Transverse colon (tissue), 4 donors: ENCODE measurements at regions not wholly inside any gene's neighbourhood (a gene's known extent, or its start where the extent isn't known, plus 50 kb on each side); places are given as distances from the start of the nearest gene placed in this dataset.

ENCODE experiments used
- DNase-seq: peaks from one replicate; pipeline ENCODE4 v3.0.0-alpha.2; 2019
- H3K27ac ChIP-seq, 4 donors: fragments of 200-600 bp; sonication (generic); 2 replicates each; pipeline ENCODE4 v1.5.1; 2016 to 2018; ENCODE audit warnings: inconsistent platforms in 4 of 4
- H3K27me3 ChIP-seq: fragments of 200-600 bp; sonication (generic); 2 replicates; pipeline ENCODE4 v1.5.1; 2017; ENCODE audit warnings: inconsistent platforms
- H3K36me3 ChIP-seq, 4 donors: fragments of 200-600 bp; sonication (generic); 2 replicates each; pipeline ENCODE4 v1.5.1; 2017 to 2019; ENCODE audit warnings: inconsistent platforms in 4 of 4
- H3K4me1 ChIP-seq, 4 donors: fragments of 200-600 bp; sonication (generic); 2 replicates each; pipeline ENCODE4 v1.5.1; 2017 to 2020; ENCODE audit warnings: inconsistent platforms in 4 of 4
- H3K4me3 ChIP-seq, 4 donors: fragments of 200-600 bp; sonication (generic); 1 replicate in 1 of 4; 2 replicates in 3 of 4; pipeline versions ENCODE4 v1.5.1 to v1.6.1; 2017 to 2019; ENCODE audit warnings: inconsistent platforms in 4 of 4
- H3K9me3 ChIP-seq, 2 donors: fragments of 200-600 bp; sonication (generic); 2 replicates each; pipeline ENCODE4 v1.5.1; 2017 to 2019; ENCODE audit warnings: inconsistent platforms in 2 of 2
- CTCF ChIP-seq, 5 experiments: fragments of 200-600 bp in 3 of 5; fragments of 450-650 bp in 2 of 5; sonication (generic) in 3 of 5; IDR thresholded peaks; 1 replicate in 2 of 5; 2 replicates in 3 of 5; pipeline ENCODE4 v1.5.1; 2016 to 2017; ENCODE audit warnings: antibody characterized with exemption in 5 of 5, inconsistent platforms in 3 of 5, mild to moderate bottlenecking in 2 of 5, moderate library complexity in 1 of 5
- EP300 ChIP-seq: sonication (generic); formaldehyde crosslinking; IDR thresholded peaks from one replicate; pipeline ENCODE4 v1.6.1; 2017; ENCODE audit warnings: antibody characterized with exemption, low read depth
- POLR2A ChIP-seq: fragments of 450-650 bp; IDR thresholded peaks from one replicate; pipeline ENCODE4 v1.6.1; 2016; ENCODE audit warnings: antibody characterized with exemption, mild to moderate bottlenecking, moderate library complexity
- POLR2AphosphoS5 ChIP-seq, 3 donors: sonication (generic); formaldehyde crosslinking; IDR thresholded peaks; one replicate each; pipeline ENCODE4 v1.6.1; 2016; ENCODE audit warnings: antibody characterized with exemption in 3 of 3
- WGBS, 2 donors: methylation state at CpG; one replicate each; pipeline ENCODE4 v1.1.5; 2018; ENCODE audit warnings: low coverage in 1 of 2; 5-methylcytosine and 5-hydroxymethylcytosine counted together
- in situ Hi-C, 4 donors: fragments of 200-750 bp; cut with MboI; loops; one replicate each; pipeline versions ENCODE4 v1.15.0 to v1.15.1; 2017; ENCODE audit warnings: low sequenced_read_pairs in 3 of 4, low pct_ligation_motif_present in 1 of 4, low pct_unique_long_range_greater_than_20kb in 1 of 4
- intact Hi-C: fragments of 100-400 bp; cut with DNase I; formaldehyde crosslinking; loops from one replicate; pipeline ENCODE4 v1.15.1; 2023; ENCODE audit warnings: low total_unique reads

- in situ Hi-C loops, result no loop called here
- no peak overlapping the region for H3K4me3 ChIP-seq
- H3K27ac ChIP-seq, result no peak overlapping the region
- no peaks in the 10 kb centered on the region for H3K27me3 ChIP-seq
- WGBS, 2 donors, result 45 to 56% methylated on average over 1 of the region's 1 CpG
- TF ChIP-seq CTCF (IDR thresholded peaks at IDR 0.05), result no peak
- no peak for TF ChIP-seq POLR2AphosphoS5 (IDR thresholded peaks at IDR 0.05)
- TF ChIP-seq EP300, result no peak
- no peak for TF ChIP-seq POLR2A
- H3K36me3 ChIP-seq, result no peaks in the 10 kb centered on the region
- intact Hi-C loops, result no loop called here
- no peaks in the 10 kb centered on the region for H3K4me1 ChIP-seq
- no peaks in the 10 kb centered on the region for H3K9me3 ChIP-seq
- DNase-seq, result no peak
Observed at GRCh38 chr12:13790317-13790716, 191.1 kb downstream of the GRIN2B start.

- H3K4me1 ChIP-seq, result no peaks in the 10 kb centered on the region
- no peak overlapping the region for H3K4me3 ChIP-seq
- no peak for TF ChIP-seq POLR2A
- TF ChIP-seq EP300, result no peak
- no peak for TF ChIP-seq CTCF (IDR thresholded peaks at IDR 0.05)
- no peak for TF ChIP-seq POLR2AphosphoS5 (IDR thresholded peaks at IDR 0.05)
- WGBS, 2 donors, result 69 to 84% methylated on average over 4 to 5 of the region's 5 CpGs
- H3K9me3 ChIP-seq, result no peaks in the 10 kb centered on the region
- no peaks in the 10 kb centered on the region for H3K27me3 ChIP-seq
- DNase-seq, result no peak
- no peaks in the 10 kb centered on the region for H3K36me3 ChIP-seq
- in situ Hi-C loops (no loop called here), intact Hi-C loops (no loop called here)
- H3K27ac ChIP-seq, result no peak overlapping the region
Observed at GRCh38 chr12:13788626-13789025, 192.8 kb downstream of the GRIN2B start.

- in situ Hi-C loops (no loop called here), intact Hi-C loops (no loop called here)
- TF ChIP-seq POLR2AphosphoS5 (IDR thresholded peaks at IDR 0.05) (no peak), POLR2A (no peak), CTCF (IDR thresholded peaks at IDR 0.05) (no peak), EP300 (no peak)
- Histone ChIP-seq H3K36me3 (no peaks in the 10 kb centered on the region), H3K9me3 (no peaks in the 10 kb centered on the region), H3K27me3 (no peaks in the 10 kb centered on the region), H3K4me1 (no peaks in the 10 kb centered on the region), H3K27ac (no peak overlapping the region), H3K4me3 (no peak overlapping the region)
- DNase-seq, result no peak
- WGBS, 2 donors, result 54 to 59% methylated on average over 5 of the region's 5 CpGs
Observed at GRCh38 chr12:13786646-13787045, 194.8 kb downstream of the GRIN2B start.

- H3K9me3 ChIP-seq, result no peaks in the 10 kb centered on the region
- no peaks in the 10 kb centered on the region for H3K27me3 ChIP-seq
- DNase-seq, result no peak
- no peaks in the 10 kb centered on the region for H3K36me3 ChIP-seq
- 89% methylated on average over 1 of the region's 1 CpG; no CpG with 5 or more reads in 1 of the 2 donors for WGBS, 2 donors
- H3K4me1 ChIP-seq, result no peaks in the 10 kb centered on the region
- in situ Hi-C loops (no loop called here), intact Hi-C loops (no loop called here)
- no peak overlapping the region for H3K27ac ChIP-seq
- no peak overlapping the region for H3K4me3 ChIP-seq
- no peak for TF ChIP-seq POLR2A
- TF ChIP-seq EP300, result no peak
- no peak for TF ChIP-seq POLR2AphosphoS5 (IDR thresholded peaks at IDR 0.05)
- no peak for TF ChIP-seq CTCF (IDR thresholded peaks at IDR 0.05)
Observed at GRCh38 chr12:13784504-13784903, 196.9 kb downstream of the GRIN2B start.
